Endothelial cell of umbilical vein (primary cell): ENCODE measurements at regions not wholly inside any gene's neighbourhood (a gene's known extent, or its start where the extent isn't known, plus 50 kb on each side); places are given as distances from the start of the nearest gene placed in this dataset.

Source experiments
- BruUV-seq: library from RNA; stranded (reverse); fragments of 400-500 nt; replicated peaks from 2 replicates; lab custom pipeline; 2021; lab: Mats Ljungman, UMichigan
- CTCF ChIA-PET: fragments of 300-600, 350-600 bp; sonication (Branson Sonifier 250); formaldehyde crosslinking; loops from one replicate; lab custom pipeline; 2021; ENCODE audit warnings: antibody characterized with exemption, inconsistent platforms; lab: Charles Lee
- POLR2A ChIA-PET: fragments of 300-600, 350-600 bp; sonication (Branson Sonifier 250); formaldehyde crosslinking; loops from one replicate; lab custom pipeline; 2021; ENCODE audit warnings: antibody characterized with exemption, inconsistent platforms; lab: Charles Lee
- DNase-seq: peaks from one replicate; pipeline ENCODE4 v3.0.0-alpha.2; 2011; ENCODE audit warnings: low read depth, low spot score
- FAIRE-seq: peaks from 2 replicates; lab custom pipeline; 2011; peaks lifted over from hg19 to GRCh38; lab: Jason Lieb, UNC
- H2AFZ ChIP-seq: 2 replicates; pipeline ENCODE4 v1.6.0; 2012; ENCODE audit warnings: low read depth, low read length, control low read depth, inconsistent platforms
- H3K27ac ChIP-seq: 2 replicates; pipeline ENCODE4 v1.5.1; 2011; ENCODE audit warnings: low read depth, mild to moderate bottlenecking, control low read depth, low read length, moderate library complexity; ENCODE audit not compliant: insufficient read depth
- H3K27me3 ChIP-seq, 2 experiments: 2 replicates each; pipeline versions ENCODE4 v1.6.0 to v1.6.1; 2011; ENCODE audit warnings: low read length in 2 of 2, mixed read lengths in 1 of 2; ENCODE audit not compliant: control insufficient read depth in 2 of 2, insufficient read depth in 2 of 2
- H3K36me3 ChIP-seq, 2 experiments: 2 replicates in 1 of 2; 3 replicates in 1 of 2; pipeline ENCODE4 v1.5.1; 2011; ENCODE audit warnings: low read length in 2 of 2, mild to moderate bottlenecking in 1 of 2, moderate library complexity in 1 of 2; ENCODE audit not compliant: control insufficient read depth in 2 of 2, insufficient read depth in 2 of 2; ENCODE audit errors: extremely low read depth in 1 of 2
- H3K4me1 ChIP-seq: 3 replicates; pipeline ENCODE4 v1.5.1; 2011; ENCODE audit warnings: mild to moderate bottlenecking, low read length; ENCODE audit not compliant: control insufficient read depth, insufficient read depth; ENCODE audit errors: extremely low read depth
- H3K4me2 ChIP-seq: 2 replicates; pipeline ENCODE4 v1.6.1; 2011; ENCODE audit warnings: low read length, control low read depth, mixed read lengths; ENCODE audit not compliant: insufficient read depth
- H3K4me3 ChIP-seq, 3 experiments: fragments of 200-600 bp in 1 of 3; sonication (generic), shearing (Covaris generic) in 1 of 3; replicated peaks in 1 of 3; 2 replicates each; pipeline ENCODE4 v1.5.1; 2011 to 2016; ENCODE audit warnings: control low read depth in 3 of 3, low read length in 3 of 3, mild to moderate bottlenecking in 2 of 3, inconsistent platforms in 1 of 3, low read depth in 1 of 3, moderate library complexity in 1 of 3; ENCODE audit not compliant: insufficient read depth in 1 of 3
- H3K79me2 ChIP-seq: 2 replicates; pipeline ENCODE4 v1.6.0; 2012; ENCODE audit warnings: low read length, inconsistent platforms; ENCODE audit not compliant: control insufficient read depth, insufficient read depth
- H3K9ac ChIP-seq: replicated peaks from 2 replicates; pipeline ENCODE3; 2011; ENCODE audit warnings: low read length, control low read depth; ENCODE audit not compliant: insufficient read depth; ENCODE audit errors: extremely low read depth
- H3K9me1 ChIP-seq: replicated peaks from 3 replicates; pipeline ENCODE4 v1.6.0; 2011; ENCODE audit warnings: mild to moderate bottlenecking, low read length; ENCODE audit not compliant: control insufficient read depth, insufficient read depth; ENCODE audit errors: extremely low read depth
- H3K9me3 ChIP-seq: replicated peaks from 2 replicates; pipeline ENCODE4 v1.5.1; 2012; ENCODE audit warnings: low read length, inconsistent platforms; ENCODE audit not compliant: control insufficient read depth, insufficient read depth
- H4K20me1 ChIP-seq: replicated peaks from 2 replicates; pipeline ENCODE3; 2011; ENCODE audit warnings: mild to moderate bottlenecking, low read length; ENCODE audit not compliant: control insufficient read depth, insufficient read depth; ENCODE audit errors: extremely low read depth
- EZH2 ChIP-seq: IDR thresholded peaks from 2 replicates; pipeline ENCODE4 v1.6.1; 2012; ENCODE audit warnings: borderline replicate concordance, low read depth, mild to moderate bottlenecking, moderate library complexity, low read length, inconsistent platforms; ENCODE audit not compliant: severe bottlenecking
- FOS ChIP-seq: IDR thresholded peaks from 2 replicates; pipeline ENCODE4 v1.6.1; 2011; ENCODE audit warnings: mild to moderate bottlenecking, low read length, moderate library complexity, borderline replicate concordance; ENCODE audit not compliant: insufficient read depth
- GATA2 ChIP-seq: IDR thresholded peaks from 2 replicates; pipeline ENCODE4 v1.7.0; 2011; ENCODE audit warnings: low read depth, mild to moderate bottlenecking, moderate library complexity, mixed read lengths, low read length; ENCODE audit not compliant: insufficient read length, insufficient read depth
- JUN ChIP-seq: IDR thresholded peaks from 2 replicates; pipeline ENCODE4 v1.6.1; 2011; ENCODE audit warnings: borderline replicate concordance, low read depth; ENCODE audit not compliant: insufficient read length, insufficient read depth
- MYC ChIP-seq: IDR thresholded peaks from one replicate; pipeline ENCODE4 v1.6.1; 2011; ENCODE audit warnings: mild to moderate bottlenecking, low read depth, low read length
- POLR2A ChIP-seq: IDR thresholded peaks from 2 replicates; pipeline ENCODE4 v1.6.1; 2012; ENCODE audit warnings: low read depth, mild to moderate bottlenecking, control low read depth, low read length
- POLR2AphosphoS5 ChIP-seq: IDR thresholded peaks from 2 replicates; pipeline ENCODE4 v1.6.1; 2012; ENCODE audit warnings: low read depth, mild to moderate bottlenecking, control low read depth, low read length, moderate library complexity; ENCODE audit not compliant: insufficient read depth
- dilution Hi-C: fragments of 300-500 bp; cut with MboI; formaldehyde crosslinking; loops from one replicate; pipeline ENCODE4 v1.15.0; 2019; ENCODE audit warnings: low sequenced_read_pairs; ENCODE audit not compliant: extremely low pct_ligation_motif_present
- intact Hi-C: fragments of 100-400 bp; cut with micrococcal nuclease; formaldehyde crosslinking; loops from one replicate; pipeline ENCODE4 v1.10.0; 2022
- TF ChIP-seq, protein P1 (sequence below): IDR thresholded peaks from 2 replicates; pipeline ENCODE4 v1.6.1; 2011; ENCODE audit not compliant: insufficient read depth, insufficient read length
- TF ChIP-seq, protein P2 (sequence below), 2 donors: IDR thresholded peaks; 1 replicate in 1 of 2; 2 replicates in 1 of 2; pipeline ENCODE4 v1.5.1; 2011; ENCODE audit warnings: low read length in 2 of 2, mild to moderate bottlenecking in 2 of 2, moderate library complexity in 2 of 2, control low read depth in 1 of 2, inconsistent platforms in 1 of 2, low read depth in 1 of 2; ENCODE audit not compliant: insufficient read depth in 1 of 2; ENCODE audit errors: extremely low read depth in 1 of 2

DNA sequence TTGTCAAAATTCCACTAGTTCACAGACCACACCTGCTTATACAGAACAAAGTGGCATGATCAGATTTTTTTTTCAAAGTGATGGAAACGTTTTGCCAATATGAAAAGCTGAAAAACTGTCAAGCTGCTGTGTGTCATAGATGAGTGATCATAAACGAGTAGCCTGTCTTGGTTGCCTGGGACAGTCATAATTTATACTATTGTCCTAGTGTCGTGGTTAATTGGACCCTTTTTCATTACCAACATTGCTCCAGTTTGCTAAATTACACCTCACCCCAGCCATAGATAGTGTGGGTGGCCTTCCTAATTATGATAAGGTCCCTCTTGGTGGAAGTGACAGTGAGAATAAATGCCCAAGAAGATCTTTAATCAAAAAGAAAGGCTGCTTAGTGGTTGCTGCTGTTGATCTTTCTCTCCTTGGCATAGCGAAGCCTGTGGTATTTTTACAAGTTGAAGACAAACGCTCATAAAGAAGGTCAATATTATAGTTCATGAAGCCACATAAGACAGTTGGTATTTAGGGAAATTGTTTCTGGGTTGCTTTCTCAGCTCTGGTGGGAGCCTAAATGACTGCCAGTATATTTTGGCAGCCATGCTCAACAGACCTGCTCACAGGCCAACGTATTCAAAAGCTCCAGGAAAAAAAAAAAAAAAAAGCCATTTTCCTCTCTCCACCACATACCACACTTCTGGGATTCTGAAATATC, 478.1 kb downstream of the PLA2G4A start:
- Histone ChIP-seq H3K9me1 (no peaks in the 10 kb centered on the region), H2AFZ (no peak overlapping the region), H3K79me2 (no peaks in the 10 kb centered on the region), H3K4me2 (no peak overlapping the region), H3K9ac (no peak overlapping the region), H4K20me1 (no peaks in the 10 kb centered on the region), H3K27ac (no peak overlapping the region), H3K4me3 (no peak overlapping the region), H3K27me3 (no peaks in the 10 kb centered on the region), H3K9me3 (no peaks in the 10 kb centered on the region), H3K4me1 (no peaks in the 10 kb centered on the region), H3K36me3 (no peaks in the 10 kb centered on the region)
- ChIA-PET POLR2A (no interaction called here), CTCF (no interaction called here)
- dilution Hi-C loops = no loop called here
- FAIRE-seq (no peak), DNase-seq (no peak)
- intact Hi-C loops = no loop called here
- no TSS peak for BruUV-seq
- TF ChIP-seq, protein P1, sequence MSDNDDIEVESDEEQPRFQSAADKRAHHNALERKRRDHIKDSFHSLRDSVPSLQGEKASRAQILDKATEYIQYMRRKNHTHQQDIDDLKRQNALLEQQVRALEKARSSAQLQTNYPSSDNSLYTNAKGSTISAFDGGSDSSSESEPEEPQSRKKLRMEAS = no peak
- TF ChIP-seq POLR2A (no peak), POLR2AphosphoS5 (no peak), FOS (no peak), EZH2 (no peak), GATA2 (no peak), MYC (no peak), JUN (no peak)
- TF ChIP-seq, protein P2, sequence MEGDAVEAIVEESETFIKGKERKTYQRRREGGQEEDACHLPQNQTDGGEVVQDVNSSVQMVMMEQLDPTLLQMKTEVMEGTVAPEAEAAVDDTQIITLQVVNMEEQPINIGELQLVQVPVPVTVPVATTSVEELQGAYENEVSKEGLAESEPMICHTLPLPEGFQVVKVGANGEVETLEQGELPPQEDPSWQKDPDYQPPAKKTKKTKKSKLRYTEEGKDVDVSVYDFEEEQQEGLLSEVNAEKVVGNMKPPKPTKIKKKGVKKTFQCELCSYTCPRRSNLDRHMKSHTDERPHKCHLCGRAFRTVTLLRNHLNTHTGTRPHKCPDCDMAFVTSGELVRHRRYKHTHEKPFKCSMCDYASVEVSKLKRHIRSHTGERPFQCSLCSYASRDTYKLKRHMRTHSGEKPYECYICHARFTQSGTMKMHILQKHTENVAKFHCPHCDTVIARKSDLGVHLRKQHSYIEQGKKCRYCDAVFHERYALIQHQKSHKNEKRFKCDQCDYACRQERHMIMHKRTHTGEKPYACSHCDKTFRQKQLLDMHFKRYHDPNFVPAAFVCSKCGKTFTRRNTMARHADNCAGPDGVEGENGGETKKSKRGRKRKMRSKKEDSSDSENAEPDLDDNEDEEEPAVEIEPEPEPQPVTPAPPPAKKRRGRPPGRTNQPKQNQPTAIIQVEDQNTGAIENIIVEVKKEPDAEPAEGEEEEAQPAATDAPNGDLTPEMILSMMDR (IDR thresholded peaks at IDR 0.05; ENCODE audit: extremely low read depth in 1 of 2, insufficient read depth in 1 of 2, low read depth in 1 of 2, low read length in 2 of 2) = no peak
